ENCODE measurements at regions not wholly inside any gene's neighbourhood (a gene's known extent, or its start where the extent isn't known, plus 50 kb on each side); places are given as distances from the start of the nearest gene placed in this dataset.

DNA sequence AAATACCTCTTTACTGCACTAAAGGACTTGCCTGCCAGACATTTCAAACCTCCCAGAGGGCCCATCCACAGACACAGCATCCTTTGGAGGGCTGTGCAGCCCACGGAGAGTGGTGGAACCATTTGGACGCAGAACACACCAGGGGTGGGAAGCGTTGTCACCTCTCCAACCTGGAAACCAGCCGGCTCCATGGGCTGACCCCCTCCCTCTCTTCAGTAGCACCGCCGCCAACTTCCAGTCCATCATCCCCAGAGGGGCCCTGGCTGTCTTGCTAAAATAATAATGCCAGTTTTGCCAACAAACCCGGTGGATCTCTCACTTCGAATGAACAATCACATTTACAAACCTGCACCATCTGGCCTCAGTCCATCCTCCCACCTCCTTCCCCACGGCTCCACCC is 203.9 kb downstream of the FBXO15 start:
- TF ChIP-seq, protein P1, sequence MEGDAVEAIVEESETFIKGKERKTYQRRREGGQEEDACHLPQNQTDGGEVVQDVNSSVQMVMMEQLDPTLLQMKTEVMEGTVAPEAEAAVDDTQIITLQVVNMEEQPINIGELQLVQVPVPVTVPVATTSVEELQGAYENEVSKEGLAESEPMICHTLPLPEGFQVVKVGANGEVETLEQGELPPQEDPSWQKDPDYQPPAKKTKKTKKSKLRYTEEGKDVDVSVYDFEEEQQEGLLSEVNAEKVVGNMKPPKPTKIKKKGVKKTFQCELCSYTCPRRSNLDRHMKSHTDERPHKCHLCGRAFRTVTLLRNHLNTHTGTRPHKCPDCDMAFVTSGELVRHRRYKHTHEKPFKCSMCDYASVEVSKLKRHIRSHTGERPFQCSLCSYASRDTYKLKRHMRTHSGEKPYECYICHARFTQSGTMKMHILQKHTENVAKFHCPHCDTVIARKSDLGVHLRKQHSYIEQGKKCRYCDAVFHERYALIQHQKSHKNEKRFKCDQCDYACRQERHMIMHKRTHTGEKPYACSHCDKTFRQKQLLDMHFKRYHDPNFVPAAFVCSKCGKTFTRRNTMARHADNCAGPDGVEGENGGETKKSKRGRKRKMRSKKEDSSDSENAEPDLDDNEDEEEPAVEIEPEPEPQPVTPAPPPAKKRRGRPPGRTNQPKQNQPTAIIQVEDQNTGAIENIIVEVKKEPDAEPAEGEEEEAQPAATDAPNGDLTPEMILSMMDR (IDR thresholded peaks at IDR 0.05; ENCODE audit: low read depth, low read length, missing control alignments), result no peak
- no peak overlapping the region for H3K4me3 ChIP-seq (ENCODE audit: low read depth, low read length)
- DNase-seq (ENCODE audit: low read depth), result no peak

GRCh38 chr18:73942956-73943355 is 204.7 kb downstream of the FBXO15 start:
- H3K4me3 ChIP-seq (ENCODE audit: low read depth, low read length), result no peak overlapping the region
- DNase-seq (ENCODE audit: low read depth), result no peak
- TF ChIP-seq, protein P1 (IDR thresholded peaks at IDR 0.05; ENCODE audit: low read depth, low read length, missing control alignments), result no peak

- TF ChIP-seq, protein P1 (IDR thresholded peaks at IDR 0.05; ENCODE audit: low read depth, low read length, missing control alignments), result no peak
- no peak overlapping the region for H3K4me3 ChIP-seq (ENCODE audit: low read depth, low read length)
- no peak for DNase-seq (ENCODE audit: low read depth)
Observed at GRCh38 chr18:73942081-73942625, 205.5 kb downstream of the FBXO15 start.

- H3K4me3 ChIP-seq (ENCODE audit: low read depth, low read length), result no peak overlapping the region
- no peak for DNase-seq (ENCODE audit: low read depth)
- TF ChIP-seq, protein P1 (IDR thresholded peaks at IDR 0.05; ENCODE audit: low read depth, low read length, missing control alignments), result no peak
Observed at GRCh38 chr18:73940721-73941120, 206.9 kb downstream of the FBXO15 start.

- DNase-seq (ENCODE audit: low read depth), result no peak
- H3K4me3 ChIP-seq (ENCODE audit: low read depth, low read length), result no peak overlapping the region
- TF ChIP-seq, protein P1 (IDR thresholded peaks at IDR 0.05; ENCODE audit: low read depth, low read length, missing control alignments), result no peak
Observed at GRCh38 chr18:73939391-73939790, 208.2 kb downstream of the FBXO15 start.

- TF ChIP-seq, protein P1 (IDR thresholded peaks at IDR 0.05; ENCODE audit: low read depth, low read length, missing control alignments), result no peak
- no peak overlapping the region for H3K4me3 ChIP-seq (ENCODE audit: low read depth, low read length)
Observed at GRCh38 chr18:73933685-73934084, 213.9 kb downstream of the FBXO15 start.

GRCh38 chr18:73932976-73933375 is 214.7 kb downstream of the FBXO15 start:
- no peak overlapping the region for H3K4me3 ChIP-seq (ENCODE audit: low read depth, low read length)
- DNase-seq (ENCODE audit: low read depth), result no peak
- TF ChIP-seq, protein P1 (IDR thresholded peaks at IDR 0.05; ENCODE audit: low read depth, low read length, missing control alignments), result no peak

More at GRCh38 chr18:73933685-73934084, 213.9 kb downstream of the FBXO15 start:
- no peak for DNase-seq (ENCODE audit: low read depth)

Data from GM12864 (cell line).